ENCODE measurements at regions not wholly inside any gene's neighbourhood (a gene's known extent, or its start where the extent isn't known, plus 50 kb on each side); places are given as distances from the start of the nearest gene placed in this dataset.

DNA sequence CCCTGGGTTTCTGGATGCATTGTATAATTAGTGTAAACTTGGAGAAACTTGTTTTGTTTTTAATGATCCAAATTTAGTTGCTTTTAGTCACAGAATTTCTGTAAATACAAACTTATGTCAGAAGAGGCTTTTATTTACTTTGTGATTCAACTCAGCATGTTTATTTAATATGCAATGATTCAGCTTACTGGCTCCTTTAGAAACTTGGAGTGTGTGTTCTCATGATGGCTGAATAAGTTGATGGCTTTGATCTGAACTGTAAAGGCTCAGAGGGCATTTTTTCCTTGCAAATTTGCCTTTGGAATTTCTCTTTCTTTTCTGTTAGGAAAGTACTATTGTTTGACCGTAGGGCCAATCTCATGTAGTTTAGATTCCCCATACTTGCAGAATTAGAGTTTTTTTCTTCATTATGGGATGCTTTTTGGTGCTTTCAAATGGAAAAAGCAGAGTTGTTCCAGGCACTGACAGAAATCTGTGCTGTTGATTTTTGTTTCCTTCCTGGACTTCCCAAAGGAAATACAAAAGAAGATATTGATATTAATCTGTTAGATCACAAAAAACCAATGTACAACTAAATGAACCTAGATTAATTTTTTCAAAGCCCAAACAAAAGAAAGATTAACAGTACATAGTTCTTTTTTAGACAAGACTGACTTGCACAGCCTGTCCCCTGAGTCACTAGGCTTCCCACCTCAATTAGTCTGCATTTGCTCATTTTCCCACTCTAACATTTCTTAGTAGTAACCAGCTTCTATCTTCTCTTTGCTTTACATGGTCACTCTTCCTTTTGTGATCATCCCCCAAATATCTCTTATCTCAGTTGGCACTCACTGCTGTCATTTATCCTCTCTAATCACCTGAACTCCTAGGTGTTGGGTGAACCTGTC lies 96.8 kb upstream of the AGR3 start:
- DNase-seq (ENCODE audit: low read depth in 2 of 2): no peak

DNA sequence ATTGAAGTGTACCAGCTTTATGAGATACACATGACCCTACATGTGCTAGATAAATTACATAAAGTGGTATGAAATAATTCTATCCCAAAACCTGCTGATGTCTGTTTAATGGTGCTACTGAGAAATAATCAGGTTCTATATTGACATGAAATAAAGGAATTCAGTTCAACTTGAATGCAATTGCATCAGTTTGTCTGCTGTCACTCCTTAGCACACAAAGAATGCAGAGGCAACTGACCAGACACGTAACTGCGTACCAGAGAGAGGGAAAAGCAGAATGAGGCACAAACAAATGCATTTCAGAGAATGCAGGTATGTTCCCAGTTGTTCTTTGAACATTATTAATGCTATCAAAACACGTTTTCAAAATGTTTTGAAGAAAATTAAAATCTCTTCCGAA lies 98.8 kb upstream of the AGR3 start:
- DNase-seq (ENCODE audit: low read depth in 2 of 2): no peak

DNA sequence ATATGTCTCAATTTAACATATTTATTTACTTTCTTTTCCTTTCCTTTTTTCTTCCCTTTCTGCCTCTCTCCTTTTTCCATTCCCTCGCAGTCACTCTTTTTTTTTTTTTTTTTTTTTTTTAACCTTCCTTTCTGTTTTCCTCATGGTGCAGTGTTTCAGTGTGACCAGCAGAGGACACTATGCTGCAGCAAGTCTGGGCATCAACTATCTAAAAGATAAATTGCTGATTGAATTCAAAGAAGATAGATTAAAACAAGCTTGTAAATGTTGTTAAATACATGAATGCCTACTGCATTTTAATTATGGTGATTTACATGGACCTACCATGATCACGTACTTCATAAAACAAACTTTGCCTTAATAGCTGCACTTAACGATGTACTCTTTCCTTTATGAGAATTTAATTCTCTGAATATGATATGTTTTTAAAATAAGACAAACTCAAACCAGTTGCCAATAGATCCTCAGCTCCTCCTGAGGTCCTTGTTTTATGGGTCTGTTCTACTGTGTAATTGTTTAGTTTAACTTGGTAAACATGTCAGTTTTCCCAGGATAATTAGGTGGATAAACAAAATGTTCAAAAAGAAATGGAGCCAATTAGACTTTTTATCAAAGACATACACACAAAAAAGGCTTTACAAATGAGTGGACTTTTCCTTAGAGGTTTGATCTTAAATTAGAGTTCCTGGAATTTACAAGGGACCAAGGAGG lies 101.0 kb upstream of the AGR3 start:
- no peak for DNase-seq (ENCODE audit: low read depth in 2 of 2)

DNA sequence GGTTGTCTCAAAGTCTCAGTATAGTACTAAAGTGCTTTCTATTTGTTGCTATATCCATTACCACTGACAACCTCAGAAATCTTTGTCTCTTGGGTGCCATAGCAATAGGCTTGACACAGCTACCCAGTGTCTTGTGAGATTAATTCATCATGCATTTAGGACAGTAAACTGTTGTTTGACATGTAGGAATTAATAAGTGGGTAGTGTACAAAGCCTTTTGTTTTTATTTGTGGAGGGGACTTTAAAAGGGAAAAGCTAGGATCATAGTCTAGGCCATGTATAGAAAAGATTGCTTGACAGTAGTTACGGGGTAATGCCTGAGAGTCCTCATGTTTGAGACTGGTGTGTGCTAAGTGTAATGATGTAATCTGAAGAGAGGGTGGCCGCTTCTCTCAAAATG lies 102.6 kb upstream of the AGR3 start:
- DNase-seq (ENCODE audit: low read depth in 2 of 2): no peak

DNA sequence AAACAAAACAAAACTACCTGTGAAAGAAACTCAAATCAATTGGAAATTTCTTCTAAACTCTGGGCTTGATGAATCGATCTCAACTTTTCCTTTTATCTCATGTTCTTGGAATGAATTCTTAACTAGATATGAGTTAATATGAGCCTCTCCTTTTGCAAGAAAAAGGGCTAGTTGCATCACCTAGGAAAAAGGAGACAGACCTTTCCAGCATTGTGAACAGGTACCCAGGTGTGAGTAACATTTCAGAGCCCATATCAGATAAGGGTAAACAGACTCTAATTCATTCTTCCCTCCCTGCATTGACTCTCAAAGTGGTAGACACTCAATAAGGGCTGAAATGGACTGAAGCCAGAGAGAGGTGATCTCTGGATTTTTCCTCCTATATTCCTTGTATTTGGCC lies 103.8 kb upstream of the AGR3 start:
- DNase-seq (ENCODE audit: low read depth in 2 of 2): no peak

DNA sequence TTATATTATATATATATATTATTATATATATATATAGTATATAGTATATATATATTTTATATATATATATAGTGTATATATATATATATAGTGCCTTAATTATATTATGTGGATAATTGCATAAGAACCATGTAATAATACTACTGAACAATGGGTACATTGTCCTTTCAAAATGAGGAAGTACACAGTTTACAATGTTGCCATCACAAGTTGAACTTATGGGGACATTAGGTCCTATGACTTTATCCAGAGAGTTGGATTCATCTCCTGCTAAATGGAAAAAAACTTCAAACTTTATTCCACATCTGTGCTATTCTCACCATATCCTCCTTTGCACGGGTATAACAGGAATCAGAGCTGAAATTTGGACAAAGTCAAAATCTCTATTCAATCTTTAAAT lies 105.0 kb upstream of the AGR3 start:
- no peak for DNase-seq (ENCODE audit: low read depth in 2 of 2)

DNA sequence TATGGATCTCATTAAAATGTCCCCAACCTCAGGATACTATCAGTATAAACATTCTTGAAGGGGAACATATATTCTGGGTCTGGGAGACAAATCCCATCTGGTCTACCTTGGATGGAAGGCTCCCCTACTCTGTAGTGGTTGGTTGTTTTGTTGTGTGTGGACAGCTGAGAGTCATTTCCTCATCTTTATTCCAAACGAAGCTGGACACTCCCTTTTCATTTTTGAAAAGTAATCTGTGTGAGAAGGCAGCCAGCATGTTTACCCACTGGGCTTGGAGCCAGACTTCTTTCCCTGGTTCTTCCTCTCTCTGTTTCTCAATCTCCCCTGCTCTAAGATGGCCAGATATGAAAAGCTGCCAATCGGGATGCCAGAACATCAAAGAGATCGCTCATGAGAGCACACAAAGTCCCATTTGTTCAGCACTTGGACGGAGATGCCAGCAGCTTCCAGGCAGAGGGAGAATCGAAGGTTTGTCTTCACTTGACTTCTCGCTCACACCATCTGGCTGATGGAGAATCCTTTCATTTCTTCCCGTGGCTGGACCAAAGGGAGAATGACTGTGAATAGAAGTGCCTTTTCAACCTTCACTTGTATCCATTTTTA lies 108.1 kb upstream of the AGR3 start:
- no peak for DNase-seq (ENCODE audit: low read depth in 2 of 2)

DNA sequence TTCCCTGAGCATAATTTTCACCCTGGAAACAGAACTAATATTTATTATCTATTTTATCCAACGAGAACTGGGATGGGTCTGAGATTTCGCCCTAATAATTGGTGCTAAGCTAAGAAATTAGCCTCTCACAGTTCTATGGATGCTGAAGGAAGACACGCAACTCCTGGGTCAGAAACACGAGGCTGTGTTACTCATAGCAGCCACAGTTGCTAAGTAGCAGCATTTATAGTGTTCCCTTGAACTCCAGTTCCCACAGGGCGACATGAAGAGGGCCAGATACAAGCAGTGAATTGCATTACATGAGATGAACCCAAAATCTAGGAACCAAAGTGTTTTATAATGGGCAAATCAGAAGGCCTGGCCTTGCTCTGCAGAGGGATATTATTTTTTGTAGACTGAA lies 109.8 kb upstream of the AGR3 start:
- DNase-seq (ENCODE audit: low read depth in 2 of 2): no peak

DNA sequence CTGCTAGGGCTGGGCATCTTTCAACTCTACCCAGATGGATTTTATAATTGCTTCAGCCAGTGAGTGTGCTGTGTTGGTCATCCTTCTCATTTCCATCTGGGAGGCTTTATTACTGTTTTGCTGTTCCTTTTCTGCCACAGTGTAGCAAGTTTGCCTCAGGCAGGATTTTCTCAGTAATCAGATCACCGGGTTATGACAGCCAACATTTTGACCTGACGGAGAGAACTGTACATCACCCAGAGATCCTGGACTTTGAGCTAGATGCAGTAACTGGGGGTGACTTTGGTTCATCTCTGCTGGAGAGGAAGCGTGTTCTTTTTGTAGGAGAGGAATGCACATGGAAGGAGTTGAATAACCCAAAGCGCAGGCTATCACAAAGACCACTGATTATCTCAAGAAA lies 111.8 kb upstream of the AGR3 start:
- no peak for DNase-seq (ENCODE audit: low read depth in 2 of 2)

DNA sequence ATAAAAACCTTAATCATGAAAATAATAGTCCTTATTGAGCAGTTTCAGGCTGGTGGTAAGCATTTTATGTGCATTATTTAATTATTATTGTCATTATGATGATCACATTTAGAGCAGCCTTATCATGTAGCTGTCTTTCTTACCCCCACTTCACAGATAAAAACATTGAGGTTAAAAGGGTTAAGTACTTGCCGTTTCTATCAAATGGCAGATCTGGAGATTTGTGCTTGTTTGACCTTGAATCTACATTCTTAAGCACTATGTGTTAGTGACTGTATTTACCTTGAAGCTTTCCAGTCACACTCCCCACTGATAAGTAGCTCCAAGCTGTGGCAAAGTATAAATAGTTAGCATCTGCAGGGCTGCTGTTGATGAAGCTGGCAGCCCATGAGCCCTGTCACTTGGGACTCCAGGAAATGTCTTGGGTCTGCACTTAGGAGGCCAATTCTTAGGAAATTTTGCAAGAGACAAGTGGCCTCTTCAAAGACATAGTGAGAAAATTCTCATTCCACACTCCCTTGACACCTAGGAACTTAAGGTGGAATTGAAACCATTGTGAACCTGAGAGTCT lies 116.8 kb upstream of the AGR3 start:
- no peak for DNase-seq (ENCODE audit: low read depth in 2 of 2)

DNA sequence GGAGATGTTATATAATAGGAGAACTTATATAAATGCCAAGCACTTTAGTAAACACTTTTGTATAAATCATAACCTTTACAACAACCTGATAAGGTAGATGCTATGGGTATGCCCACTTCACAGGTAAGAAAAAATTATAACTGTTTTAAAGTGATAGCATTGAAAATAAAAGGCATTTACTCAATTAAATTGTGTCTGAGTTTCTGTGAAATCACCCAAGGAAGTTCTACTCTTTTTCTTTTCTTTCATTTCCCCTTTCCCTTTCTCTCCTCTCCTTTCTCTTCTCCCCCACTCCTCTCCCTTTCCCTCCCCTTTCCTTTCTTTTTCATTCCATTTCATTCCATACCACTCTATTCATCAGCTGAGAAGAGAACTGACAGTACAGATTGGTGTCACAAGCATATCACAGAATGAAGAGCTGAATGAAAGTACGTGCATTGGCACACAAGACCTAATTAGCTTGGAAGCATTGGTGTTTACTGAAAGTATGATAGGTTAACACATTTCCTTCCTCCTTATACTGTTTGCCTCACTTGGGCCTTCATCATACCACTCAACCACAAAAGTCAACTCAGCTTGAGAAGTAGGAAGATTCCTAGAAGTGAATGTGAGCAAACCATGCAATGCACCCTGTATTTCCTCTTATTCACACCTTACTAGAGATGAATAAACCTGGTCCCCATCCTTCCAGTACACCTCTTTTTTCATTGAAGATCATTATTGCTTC lies 117.9 kb upstream of the AGR3 start:
- no peak for DNase-seq (ENCODE audit: low read depth in 2 of 2)

DNA sequence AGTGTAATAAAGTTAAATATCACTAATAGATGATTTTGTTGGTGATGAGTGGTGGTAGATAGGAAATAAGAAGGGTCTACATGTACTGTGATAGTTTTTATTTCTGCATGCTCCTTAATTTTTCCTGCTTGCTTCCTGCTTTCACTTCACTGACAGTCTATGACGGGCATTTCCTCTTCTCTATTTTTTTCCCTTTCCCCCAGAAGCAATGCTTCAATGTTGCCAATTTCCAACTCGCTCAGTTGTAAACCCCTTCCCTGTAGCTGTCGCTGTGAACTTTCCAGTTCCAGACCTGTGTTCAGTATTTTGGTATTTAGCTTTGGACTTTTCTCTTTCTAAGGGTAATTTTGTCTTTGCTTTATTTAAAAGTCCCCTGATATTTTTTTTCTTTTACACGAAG lies 123.5 kb upstream of the AGR3 start:
- DNase-seq (ENCODE audit: low read depth in 2 of 2): no peak

DNA sequence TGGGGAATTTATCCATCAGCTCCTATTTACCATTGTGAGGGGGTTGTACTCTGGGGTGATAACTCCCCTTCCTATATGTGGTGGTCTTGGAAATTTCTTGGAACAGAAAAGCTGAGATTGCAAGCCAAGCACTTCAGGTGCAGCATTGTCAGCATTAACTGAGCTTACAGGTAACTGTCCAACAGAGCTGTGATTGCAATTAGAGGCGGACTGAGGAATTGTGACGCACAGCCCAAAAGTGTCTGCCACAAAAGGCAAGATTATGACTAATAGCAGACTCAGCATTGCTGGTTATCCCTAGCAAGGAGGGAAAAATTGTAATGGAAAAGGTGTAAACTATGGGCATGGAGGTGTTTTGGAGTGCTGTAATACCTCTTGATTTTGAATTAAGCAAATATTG lies 126.1 kb upstream of the AGR3 start:
- DNase-seq (ENCODE audit: low read depth in 2 of 2): no peak

DNA sequence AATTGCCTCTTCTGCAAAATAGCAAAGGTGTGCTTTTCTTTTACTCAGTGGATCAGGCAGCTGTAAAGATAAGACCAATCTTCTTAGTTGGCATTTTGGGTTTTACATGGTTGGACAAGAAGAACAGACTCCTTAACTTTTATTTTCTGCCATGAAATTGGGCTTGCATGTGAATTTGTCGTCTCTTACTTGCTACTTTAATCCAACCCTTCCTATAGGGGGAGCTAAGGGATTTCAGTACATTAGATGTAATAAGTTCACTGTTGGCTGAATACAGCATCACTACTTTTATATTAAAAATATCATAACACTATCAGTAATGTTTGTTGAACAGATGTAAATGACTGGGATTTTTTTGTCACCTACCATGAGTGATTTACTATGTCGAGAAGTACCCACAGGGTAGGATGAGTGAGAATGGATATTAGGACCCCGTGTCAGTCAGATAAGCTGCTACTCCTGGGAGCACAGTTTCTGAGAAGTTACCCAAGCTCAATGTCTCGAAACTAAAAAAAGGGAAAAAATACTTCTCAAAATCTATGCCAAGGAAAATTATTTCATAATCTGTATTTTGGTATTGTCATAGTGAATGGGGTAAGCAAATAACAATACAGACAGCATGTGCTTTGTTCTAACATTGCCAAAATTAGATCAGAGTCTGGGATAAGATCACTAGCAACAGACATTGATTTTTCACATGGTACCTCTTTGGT lies 127.4 kb upstream of the AGR3 start:
- DNase-seq (ENCODE audit: low read depth in 2 of 2): no peak

DNA sequence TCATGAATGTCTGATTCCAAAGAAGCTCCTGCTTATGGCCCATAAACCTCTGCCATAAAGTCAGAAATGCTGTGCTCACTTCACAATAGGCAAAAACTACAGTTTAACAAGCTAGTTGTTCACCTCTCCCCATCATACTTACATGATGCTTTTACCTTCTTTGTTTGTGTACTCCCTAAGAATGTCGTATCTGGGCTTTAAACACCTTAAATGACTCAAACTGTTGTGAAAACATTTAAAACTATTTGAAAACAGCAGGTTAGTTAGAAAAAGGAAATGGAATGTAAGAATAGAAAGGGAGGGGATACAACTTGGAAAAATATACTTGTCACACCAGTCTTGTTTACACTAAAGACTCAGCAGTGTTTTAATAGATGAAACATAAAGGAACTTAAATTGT lies 128.2 kb upstream of the AGR3 start:
- DNase-seq (ENCODE audit: low read depth in 2 of 2): no peak

DNA sequence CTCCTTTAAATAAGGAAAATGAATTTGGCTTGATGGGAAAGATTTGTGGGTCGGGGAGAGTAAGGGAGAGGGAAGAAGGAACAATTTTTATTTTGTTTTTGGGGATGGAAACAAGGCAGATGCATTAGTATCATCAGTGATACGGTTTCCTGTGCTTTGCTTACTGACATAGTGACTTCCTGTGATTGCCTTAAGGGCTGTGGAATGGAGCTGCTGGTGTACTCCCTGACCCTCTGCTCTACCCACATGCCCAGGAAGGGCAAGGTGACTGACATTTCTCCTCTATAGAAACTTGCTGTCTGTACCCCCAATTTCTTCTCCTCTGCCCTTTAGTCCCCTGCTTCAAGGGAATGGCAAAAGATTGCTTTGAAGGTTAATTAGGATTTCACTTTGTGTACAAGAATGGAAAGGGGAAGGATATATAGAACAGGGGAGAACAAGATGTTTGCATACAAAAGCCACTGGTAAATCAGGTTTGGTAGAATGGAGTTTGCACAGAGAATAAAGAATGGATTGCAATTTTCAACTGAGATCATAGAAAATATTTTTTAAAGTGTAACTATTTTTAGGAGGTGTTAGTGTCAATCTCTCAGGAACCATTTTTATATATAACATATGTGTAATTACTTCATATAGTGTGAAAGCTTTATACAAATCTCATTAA lies 129.0 kb upstream of the AGR3 start:
- DNase-seq (ENCODE audit: low read depth in 2 of 2): no peak

DNA sequence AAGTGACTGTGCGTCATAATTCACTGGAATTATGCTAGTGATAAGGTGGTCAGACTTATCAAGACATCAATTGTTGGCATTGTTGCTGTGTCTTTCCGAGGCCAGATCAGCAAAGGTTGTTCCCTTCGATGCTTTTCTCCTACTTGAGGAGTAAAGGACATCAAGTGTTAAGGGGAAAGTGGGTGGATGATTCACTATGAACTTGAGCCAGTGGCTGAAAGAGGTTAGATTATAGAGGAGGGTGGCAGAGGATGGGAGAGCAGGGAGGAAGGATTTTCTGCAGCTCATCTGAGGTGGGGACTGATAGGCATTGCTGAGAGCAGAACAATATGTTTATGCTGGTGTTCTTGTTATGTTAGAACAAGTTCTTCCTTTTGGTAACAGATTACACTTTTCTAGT lies 131.4 kb upstream of the AGR3 start:
- DNase-seq (ENCODE audit: low read depth in 2 of 2): no peak

DNA sequence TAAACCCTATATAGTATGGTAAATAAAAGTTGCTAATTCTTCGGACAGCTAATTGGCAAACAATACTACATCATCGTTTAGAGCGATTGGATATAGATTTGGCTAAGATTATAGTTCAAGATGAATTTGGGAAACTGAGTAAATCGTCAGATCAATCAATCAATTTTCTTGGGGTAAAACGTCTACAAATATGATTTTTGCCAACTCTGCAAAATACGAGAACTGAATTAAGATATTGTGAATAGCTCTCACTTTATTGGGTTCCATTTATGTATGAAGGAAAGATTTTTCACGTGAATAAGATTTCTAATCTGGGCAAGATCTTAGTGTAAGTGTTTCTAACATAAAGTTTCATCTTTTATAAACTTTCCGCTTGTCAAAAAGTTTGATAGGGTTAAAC lies 132.9 kb upstream of the AGR3 start:
- no peak for DNase-seq (ENCODE audit: low read depth in 2 of 2)

DNA sequence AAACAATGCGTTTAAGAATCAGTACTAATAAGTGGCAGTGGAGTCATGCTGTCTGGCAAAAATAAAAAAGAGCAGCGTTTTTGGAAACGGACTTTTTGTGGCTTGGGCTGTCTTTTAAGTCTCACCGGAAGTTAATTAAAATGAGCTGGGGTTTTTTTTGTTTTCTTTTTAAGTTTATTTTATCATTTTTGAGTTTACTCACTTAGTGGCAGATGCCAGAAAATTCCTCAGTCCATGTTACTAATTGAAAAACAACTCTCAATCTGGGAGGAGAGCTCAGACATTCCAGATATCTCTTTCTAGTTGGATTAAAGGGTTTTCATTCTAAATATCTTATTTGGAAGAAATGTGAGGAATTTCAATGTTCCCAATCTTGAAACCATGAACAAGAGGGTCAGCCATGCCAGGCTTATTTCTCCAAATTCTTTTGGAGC lies 133.8 kb upstream of the AGR3 start:
- no peak for DNase-seq (ENCODE audit: low read depth in 2 of 2)

DNA sequence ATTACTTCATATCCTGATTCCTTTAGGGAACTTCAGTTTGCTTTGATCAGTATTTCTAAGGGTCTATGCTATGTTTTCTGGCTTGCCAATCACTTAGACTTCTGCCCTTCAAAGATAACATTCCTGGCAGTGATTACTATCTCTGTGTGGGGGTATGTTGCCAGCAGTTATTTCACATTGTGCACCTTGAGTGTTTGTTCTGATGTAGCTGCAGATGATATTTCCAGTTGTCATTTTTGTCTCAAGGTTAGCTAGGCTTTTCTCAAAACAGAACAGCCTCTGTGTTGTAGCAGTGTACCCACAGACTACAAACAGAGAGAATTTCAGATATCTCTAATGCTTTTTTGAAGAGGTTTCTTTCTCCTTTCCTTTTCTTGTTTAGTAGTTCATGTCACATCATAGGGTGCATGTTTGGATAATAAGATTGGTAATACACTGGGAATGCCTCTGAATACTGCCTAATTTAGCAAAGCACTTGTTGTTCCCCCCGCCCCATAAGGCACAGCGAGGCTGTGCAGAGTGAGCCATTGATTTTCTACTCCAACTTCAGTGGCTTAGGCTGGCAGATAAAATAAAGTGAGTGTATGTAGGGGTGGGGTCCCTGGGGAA lies 134.7 kb upstream of the AGR3 start:
- no peak for DNase-seq (ENCODE audit: low read depth in 2 of 2)

Data from stimulated activated CD8-positive, alpha-beta memory T cell treated with anti-CD3 and anti-CD28 coated beads, Interleukin-7, amount 100 ng/mL, for 1 hour (primary cell).